ENCODE measurements at regions not wholly inside any gene's neighbourhood (a gene's known extent, or its start where the extent isn't known, plus 50 kb on each side); places are given as distances from the start of the nearest gene placed in this dataset.

DNA sequence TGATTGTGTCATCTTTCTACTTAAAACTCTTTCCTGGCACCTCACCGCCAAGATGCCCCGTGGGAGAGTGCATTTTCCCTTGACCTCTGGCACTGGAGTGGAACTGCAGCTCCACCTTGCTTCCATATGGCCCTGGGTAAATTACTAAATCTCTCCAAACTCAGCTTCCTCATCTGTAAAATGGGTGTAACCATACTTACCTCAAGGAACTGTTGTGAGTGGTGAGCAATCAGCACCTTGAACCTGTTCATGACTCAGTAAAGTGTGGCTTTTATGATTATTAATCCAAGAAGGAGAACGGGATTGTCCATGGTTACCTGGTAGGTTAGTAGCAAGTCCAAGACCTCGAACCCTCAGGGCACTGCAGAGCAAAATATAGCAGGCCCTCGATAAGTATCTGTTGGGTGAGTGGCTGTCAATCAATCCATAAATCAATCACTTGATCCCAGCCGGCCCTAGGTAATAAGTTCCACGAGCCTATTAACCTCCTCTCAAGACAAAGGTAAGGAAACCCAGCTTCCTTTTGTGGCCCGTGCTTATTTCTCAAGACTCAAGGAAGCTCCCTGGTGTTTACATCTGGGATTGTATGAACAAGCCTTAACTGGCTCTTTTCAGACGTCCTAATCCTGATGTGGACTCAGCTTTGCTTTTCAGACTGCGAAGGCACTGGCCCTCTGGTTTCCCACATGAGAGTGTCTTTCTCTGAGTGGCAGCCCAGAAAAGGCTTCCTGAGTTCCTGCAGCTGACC, 114.0 kb upstream of the GJB5 start:
- H3K4me1 ChIP-seq (ENCODE audit: control insufficient read depth, extremely low read depth, insufficient read depth, low read length) = no peaks in the 10 kb centered on the region
- no peaks in the 10 kb centered on the region for H4K20me1 ChIP-seq (ENCODE audit: control insufficient read depth, extremely low read depth, insufficient read depth, low read length)
- H3K9ac ChIP-seq (ENCODE audit: insufficient read depth, low read length) = no peak overlapping the region
- H3K9me3 ChIP-seq (ENCODE audit: control insufficient read depth, insufficient read depth, low read depth, low read length) = no peaks in the 10 kb centered on the region
- no peak for DNase-seq (ENCODE audit: low read depth in 2 of 2)
- no peak overlapping the region for H3K27ac ChIP-seq (ENCODE audit: insufficient read depth, low read length)
- H3K27me3 ChIP-seq (ENCODE audit: control insufficient read depth, insufficient read depth, low read length) = no peaks in the 10 kb centered on the region
- H3K36me3 ChIP-seq (ENCODE audit: control insufficient read depth, insufficient read depth, low read length) = no peaks in the 10 kb centered on the region
- TF ChIP-seq CTCF (conservative IDR thresholded peaks at IDR 0.05 in 1 of 2, IDR thresholded peaks at IDR 0.05 in 1 of 2; ENCODE audit: low read depth in 1 of 2, low read length in 2 of 2) (no peak), EZH2 (IDR thresholded peaks at IDR 0.05; ENCODE audit: low read length, missing control alignments) (no peak)
- no peak overlapping the region for H3K4me2 ChIP-seq (ENCODE audit: extremely low read depth, insufficient read depth, low read length)
- no peak overlapping the region for H3K4me3 ChIP-seq (replicated peaks in 1 of 4; ENCODE audit: control extremely low read depth in 1 of 4, insufficient read depth in 1 of 4, low read depth in 3 of 4, low read length in 4 of 4)
- H3K79me2 ChIP-seq (ENCODE audit: control insufficient read depth, insufficient read depth, low read length) = no peaks in the 10 kb centered on the region
- H2AFZ ChIP-seq (ENCODE audit: low read length) = no peak overlapping the region

- Histone ChIP-seq H3K79me2 (ENCODE audit: control insufficient read depth, insufficient read depth, low read length) (no peaks in the 10 kb centered on the region), H3K4me3 (replicated peaks in 1 of 4; ENCODE audit: control extremely low read depth in 1 of 4, insufficient read depth in 1 of 4, low read depth in 3 of 4, low read length in 4 of 4) (no peak overlapping the region), H4K20me1 (ENCODE audit: control insufficient read depth, extremely low read depth, insufficient read depth, low read length) (no peaks in the 10 kb centered on the region), H3K9ac (ENCODE audit: insufficient read depth, low read length) (no peak overlapping the region), H3K36me3 (ENCODE audit: control insufficient read depth, insufficient read depth, low read length) (no peaks in the 10 kb centered on the region), H3K27me3 (ENCODE audit: control insufficient read depth, insufficient read depth, low read length) (no peaks in the 10 kb centered on the region), H3K9me3 (ENCODE audit: control insufficient read depth, insufficient read depth, low read depth, low read length) (no peaks in the 10 kb centered on the region), H3K27ac (ENCODE audit: insufficient read depth, low read length) (no peak overlapping the region), H3K4me1 (ENCODE audit: control insufficient read depth, extremely low read depth, insufficient read depth, low read length) (no peaks in the 10 kb centered on the region), H2AFZ (ENCODE audit: low read length) (no peak overlapping the region), H3K4me2 (ENCODE audit: extremely low read depth, insufficient read depth, low read length) (no peak overlapping the region)
- TF ChIP-seq EZH2 (IDR thresholded peaks at IDR 0.05; ENCODE audit: low read length, missing control alignments) (no peak), CTCF (conservative IDR thresholded peaks at IDR 0.05 in 1 of 2, IDR thresholded peaks at IDR 0.05 in 1 of 2; ENCODE audit: low read depth in 1 of 2, low read length in 2 of 2) (no peak)
- DNase-seq (ENCODE audit: low read depth in 2 of 2) = no peak
These were observed 112.2 kb upstream of the GJB5 start for GRCh38 chr1:34642679-34643078.

GRCh38 chr1:34645109-34645688, 109.6 kb upstream of the GJB5 start:
- H3K27ac ChIP-seq (ENCODE audit: insufficient read depth, low read length) = no peak overlapping the region
- no peak for TF ChIP-seq CTCF (conservative IDR thresholded peaks at IDR 0.05 in 1 of 2, IDR thresholded peaks at IDR 0.05 in 1 of 2; ENCODE audit: low read depth in 1 of 2, low read length in 2 of 2)
- no peaks in the 10 kb centered on the region for H3K36me3 ChIP-seq (ENCODE audit: control insufficient read depth, insufficient read depth, low read length)
- H2AFZ ChIP-seq (ENCODE audit: low read length) = no peak overlapping the region
- H3K79me2 ChIP-seq (ENCODE audit: control insufficient read depth, insufficient read depth, low read length) = no peaks in the 10 kb centered on the region
- no peak overlapping the region for H3K4me3 ChIP-seq (replicated peaks in 1 of 4; ENCODE audit: control extremely low read depth in 1 of 4, insufficient read depth in 1 of 4, low read depth in 3 of 4, low read length in 4 of 4)
- no peaks in the 10 kb centered on the region for H3K27me3 ChIP-seq (ENCODE audit: control insufficient read depth, insufficient read depth, low read length)
- no peak overlapping the region for H3K9ac ChIP-seq (ENCODE audit: insufficient read depth, low read length)
- H4K20me1 ChIP-seq (ENCODE audit: control insufficient read depth, extremely low read depth, insufficient read depth, low read length) = no peaks in the 10 kb centered on the region
- no peak for DNase-seq (ENCODE audit: low read depth in 2 of 2)
- H3K4me2 ChIP-seq (ENCODE audit: extremely low read depth, insufficient read depth, low read length) = no peak overlapping the region
- H3K4me1 ChIP-seq (ENCODE audit: control insufficient read depth, extremely low read depth, insufficient read depth, low read length) = no peaks in the 10 kb centered on the region
- H3K9me3 ChIP-seq (ENCODE audit: control insufficient read depth, insufficient read depth, low read depth, low read length) = no peaks in the 10 kb centered on the region
